ENCODE measurements at regions not wholly inside any gene's neighbourhood (a gene's known extent, or its start where the extent isn't known, plus 50 kb on each side); places are given as distances from the start of the nearest gene placed in this dataset.

- no peaks in the 10 kb centered on the region for H3K36me3 Mint-ChIP-seq (ENCODE audit: unreplicated experiment)
- H3K4me3 Mint-ChIP-seq (ENCODE audit: unreplicated experiment) = no peak overlapping the region
- DNase-seq = no peak
- TF ChIP-seq CTCF (IDR thresholded peaks at IDR 0.05; ENCODE audit: partially characterized antibody, unreplicated experiment) = no peak
- no peak overlapping the region for H3K27ac Mint-ChIP-seq (ENCODE audit: unreplicated experiment)
- H3K27me3 Mint-ChIP-seq (ENCODE audit: unreplicated experiment) = peaks cover 3% of the 10 kb centered on the region
- H3K4me1 Mint-ChIP-seq (ENCODE audit: low read depth, unreplicated experiment) = peaks cover 5% of the 10 kb centered on the region
- peaks cover 4% of the 10 kb centered on the region for H3K9me3 Mint-ChIP-seq (ENCODE audit: unreplicated experiment)
Observed at GRCh38 chr20:22821796-22822195, 213.3 kb upstream of the SSTR4 start.

GRCh38 chr20:22823119-22823518 lies 212.0 kb upstream of the SSTR4 start:
- Mint-ChIP-seq H3K27ac (ENCODE audit: unreplicated experiment) (no peak overlapping the region), H3K27me3 (ENCODE audit: unreplicated experiment) (peaks cover 3% of the 10 kb centered on the region), H3K4me3 (ENCODE audit: unreplicated experiment) (no peak overlapping the region), H3K9me3 (ENCODE audit: unreplicated experiment) (peaks cover 4% of the 10 kb centered on the region), H3K36me3 (ENCODE audit: unreplicated experiment) (no peaks in the 10 kb centered on the region), H3K4me1 (ENCODE audit: low read depth, unreplicated experiment) (peaks cover 5% of the 10 kb centered on the region)
- DNase-seq = no peak
- no peak for TF ChIP-seq CTCF (IDR thresholded peaks at IDR 0.05; ENCODE audit: partially characterized antibody, unreplicated experiment)

GRCh38 chr20:22824077-22824476 lies 211.0 kb upstream of the SSTR4 start:
- peaks cover 3% of the 10 kb centered on the region for H3K27me3 Mint-ChIP-seq (ENCODE audit: unreplicated experiment)
- DNase-seq = no peak
- H3K36me3 Mint-ChIP-seq (ENCODE audit: unreplicated experiment) = no peaks in the 10 kb centered on the region
- H3K4me3 Mint-ChIP-seq (ENCODE audit: unreplicated experiment) = no peak overlapping the region
- no peak for TF ChIP-seq CTCF (IDR thresholded peaks at IDR 0.05; ENCODE audit: partially characterized antibody, unreplicated experiment)
- peaks cover 5% of the 10 kb centered on the region for H3K4me1 Mint-ChIP-seq (ENCODE audit: low read depth, unreplicated experiment)
- H3K27ac Mint-ChIP-seq (ENCODE audit: unreplicated experiment) = no peak overlapping the region
- peaks cover 4% of the 10 kb centered on the region for H3K9me3 Mint-ChIP-seq (ENCODE audit: unreplicated experiment)

GRCh38 chr20:22825076-22825475 lies 210.0 kb upstream of the SSTR4 start:
- H3K4me1 Mint-ChIP-seq (ENCODE audit: low read depth, unreplicated experiment) = peaks cover 5% of the 10 kb centered on the region
- no peak overlapping the region for H3K27ac Mint-ChIP-seq (ENCODE audit: unreplicated experiment)
- peaks cover 3% of the 10 kb centered on the region for H3K27me3 Mint-ChIP-seq (ENCODE audit: unreplicated experiment)
- no peak for DNase-seq
- H3K9me3 Mint-ChIP-seq (ENCODE audit: unreplicated experiment) = peaks cover 4% of the 10 kb centered on the region
- no peaks in the 10 kb centered on the region for H3K36me3 Mint-ChIP-seq (ENCODE audit: unreplicated experiment)
- no peak overlapping the region for H3K4me3 Mint-ChIP-seq (ENCODE audit: unreplicated experiment)
- no peak for TF ChIP-seq CTCF (IDR thresholded peaks at IDR 0.05; ENCODE audit: partially characterized antibody, unreplicated experiment)

- DNase-seq = no peak
- H3K27me3 Mint-ChIP-seq (ENCODE audit: unreplicated experiment) = peaks cover 3% of the 10 kb centered on the region
- TF ChIP-seq CTCF (IDR thresholded peaks at IDR 0.05; ENCODE audit: partially characterized antibody, unreplicated experiment) = no peak
- H3K36me3 Mint-ChIP-seq (ENCODE audit: unreplicated experiment) = no peaks in the 10 kb centered on the region
- peaks cover 5% of the 10 kb centered on the region for H3K4me1 Mint-ChIP-seq (ENCODE audit: low read depth, unreplicated experiment)
- peaks cover 4% of the 10 kb centered on the region for H3K9me3 Mint-ChIP-seq (ENCODE audit: unreplicated experiment)
- H3K4me3 Mint-ChIP-seq (ENCODE audit: unreplicated experiment) = no peak overlapping the region
- no peak overlapping the region for H3K27ac Mint-ChIP-seq (ENCODE audit: unreplicated experiment)
Observed at GRCh38 chr20:22825546-22825945, 209.6 kb upstream of the SSTR4 start.

Measured in glutamatergic neuron (in vitro differentiated cells).